RKO (cell line): ENCODE measurements at regions not wholly inside any gene's neighbourhood (a gene's known extent, or its start where the extent isn't known, plus 50 kb on each side); places are given as distances from the start of the nearest gene placed in this dataset.
"Not testable (repeated sequence)": the region's sequence is repeated elsewhere in the genome, so short reads cannot be mapped to it uniquely, and the experiment has no call there.

Experiments used
- DNase-seq: peaks from one replicate; pipeline ENCODE4 v3.0.0-alpha.2; 2016; ENCODE audit warnings: low spot score

DNA sequence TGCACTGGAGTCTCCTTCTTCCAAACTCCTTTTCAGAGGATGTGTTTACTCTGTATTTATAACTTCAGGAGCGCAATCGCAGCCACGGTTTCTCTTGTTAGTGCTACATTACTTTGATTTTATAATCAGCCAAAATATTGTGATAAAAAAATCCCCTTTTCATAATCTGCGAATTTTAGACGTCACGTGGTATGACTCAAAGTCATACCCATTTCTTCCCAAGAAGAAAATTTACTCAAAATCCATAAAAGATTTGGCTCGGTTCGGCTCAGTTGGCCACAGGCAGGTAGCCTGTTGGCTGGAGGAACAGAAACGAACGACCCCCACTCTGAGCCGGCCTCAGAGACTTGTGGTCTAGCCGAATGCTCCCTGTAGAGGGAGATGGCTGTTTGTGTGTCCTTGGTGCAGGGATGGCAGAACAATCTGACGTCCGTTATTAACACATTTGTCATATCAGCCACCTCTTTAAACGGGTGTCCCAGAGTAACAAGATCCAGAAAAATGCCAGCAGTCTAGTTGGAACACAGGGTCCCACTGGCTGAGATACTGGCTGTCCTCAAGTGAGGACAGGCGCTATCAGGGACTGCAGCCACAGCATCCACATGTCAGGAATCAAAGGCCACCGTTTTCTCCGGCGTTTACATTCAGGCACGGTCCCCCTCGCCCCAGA, 247.6 kb downstream of the DLL1 start:
- DNase-seq, result no peak

DNA sequence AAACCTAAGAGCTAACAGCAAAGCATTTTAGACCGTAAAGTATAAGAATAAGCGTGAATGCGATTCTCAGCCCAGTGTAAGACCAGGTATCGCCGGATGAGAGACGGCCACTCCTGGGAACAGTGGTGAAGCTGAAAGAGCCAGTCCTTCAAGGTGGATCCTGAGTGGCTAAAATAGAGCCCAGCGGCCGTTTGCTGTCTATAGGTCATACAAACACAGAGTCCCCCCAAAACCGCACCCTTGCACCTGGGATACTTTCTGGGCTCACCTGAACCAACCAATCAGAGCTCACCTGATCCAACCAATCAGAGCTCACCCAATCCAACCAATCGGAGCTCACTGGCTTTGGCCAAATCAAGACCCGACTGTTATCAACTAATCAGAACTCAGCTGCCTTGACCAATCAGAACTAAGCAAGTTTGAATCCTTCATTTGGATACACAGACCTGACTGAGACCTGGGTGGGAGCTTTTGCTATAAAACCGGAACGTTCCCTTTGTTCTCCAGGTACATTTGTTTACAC, 248.2 kb downstream of the DLL1 start:
- no peak for DNase-seq

GRCh38 chr6:170042123-170042522, 248.8 kb downstream of the DLL1 start:
- no peak for DNase-seq

- DNase-seq, result no peak
Observed at GRCh38 chr6:170041526-170041925, 249.4 kb downstream of the DLL1 start.

DNA sequence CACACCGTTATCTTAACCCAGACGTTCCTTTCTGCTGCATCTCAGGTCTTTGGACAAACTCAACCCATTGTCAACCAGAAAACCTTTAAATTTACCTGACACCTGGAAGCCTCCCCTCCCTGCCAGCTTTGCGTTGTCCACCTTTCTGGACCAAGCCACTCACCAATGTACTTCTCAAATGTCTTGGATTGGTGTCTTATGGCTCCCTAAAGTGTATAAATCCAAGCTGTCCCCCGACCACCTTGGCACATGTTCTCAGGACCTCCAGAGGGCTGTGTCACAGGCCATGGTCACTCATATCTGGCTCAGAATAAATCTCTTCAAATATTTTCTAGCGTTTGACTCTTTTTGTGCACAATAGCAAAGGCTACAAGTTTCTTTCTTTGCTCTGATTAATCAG, 250.0 kb downstream of the DLL1 start:
- DNase-seq, result no peak

- DNase-seq, result no peak
Observed at GRCh38 chr6:170040115-170040500, 250.8 kb downstream of the DLL1 start.

GRCh38 chr6:170039156-170040114, 251.4 kb downstream of the DLL1 start:
- no peak for DNase-seq

DNA sequence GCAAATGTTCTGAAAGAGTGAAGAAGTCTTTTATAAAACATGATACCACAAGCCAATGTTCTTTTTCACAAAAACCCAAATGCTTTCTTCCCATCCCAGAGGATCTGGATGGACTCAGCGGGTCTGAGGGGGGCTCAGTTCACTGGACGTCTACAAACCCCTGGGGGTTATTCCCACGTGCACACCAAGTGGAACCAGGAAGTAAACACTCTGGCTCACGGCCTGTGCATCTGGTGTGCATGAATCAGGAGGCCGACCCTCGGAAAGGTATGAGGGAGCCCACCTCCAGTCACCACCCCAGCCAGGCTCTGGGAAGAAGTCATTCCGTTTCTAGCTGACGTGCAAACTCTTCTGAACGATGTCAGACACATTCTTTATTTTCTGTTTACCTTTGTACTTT, 252.2 kb downstream of the DLL1 start:
- DNase-seq, result no peak

DNA sequence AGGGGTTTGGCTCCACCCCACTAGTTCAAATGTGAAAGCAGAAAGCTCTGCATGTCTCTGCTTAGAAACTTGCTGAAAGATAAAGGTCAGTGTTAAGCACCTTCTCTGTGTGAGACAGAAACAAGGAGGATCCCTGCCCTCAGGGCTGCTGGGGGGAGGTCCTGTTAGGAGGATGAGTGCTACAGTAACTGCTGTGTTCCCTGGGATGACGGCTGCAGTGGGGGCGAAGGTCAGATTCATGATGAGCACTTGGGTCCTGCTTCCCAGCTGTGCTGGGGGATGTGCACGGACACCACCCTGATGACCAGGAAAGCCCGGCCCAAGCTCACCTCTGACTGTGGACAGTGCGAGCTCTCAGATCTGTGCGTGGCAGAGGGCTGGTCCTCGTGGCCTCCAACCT, 252.6 kb downstream of the DLL1 start:
- DNase-seq, result no peak

GRCh38 chr6:170037541-170038250, 253.2 kb downstream of the DLL1 start:
- no peak for DNase-seq

DNA sequence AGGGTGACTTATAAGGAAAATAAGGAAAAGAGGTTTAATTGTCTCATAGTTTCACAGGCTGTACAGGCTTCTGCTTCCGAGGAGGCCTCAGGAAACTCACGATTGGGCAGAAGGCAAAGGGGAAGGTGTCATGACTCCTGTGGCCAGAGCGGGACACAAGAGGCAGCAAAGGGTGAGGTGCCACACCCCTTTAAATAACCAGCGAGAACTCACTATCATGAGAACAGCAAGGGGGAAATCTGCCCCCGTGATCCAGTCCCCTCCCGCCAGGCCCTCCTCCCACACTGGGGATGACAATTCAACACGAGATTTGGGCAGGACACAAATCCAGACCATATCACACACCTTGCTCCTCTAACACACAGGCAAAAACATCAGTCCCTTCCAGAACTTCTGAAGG, 254.0 kb downstream of the DLL1 start:
- DNase-seq, result no peak

GRCh38 chr6:170036367-170036766, 254.5 kb downstream of the DLL1 start:
- not testable (repeated sequence) for DNase-seq

DNA sequence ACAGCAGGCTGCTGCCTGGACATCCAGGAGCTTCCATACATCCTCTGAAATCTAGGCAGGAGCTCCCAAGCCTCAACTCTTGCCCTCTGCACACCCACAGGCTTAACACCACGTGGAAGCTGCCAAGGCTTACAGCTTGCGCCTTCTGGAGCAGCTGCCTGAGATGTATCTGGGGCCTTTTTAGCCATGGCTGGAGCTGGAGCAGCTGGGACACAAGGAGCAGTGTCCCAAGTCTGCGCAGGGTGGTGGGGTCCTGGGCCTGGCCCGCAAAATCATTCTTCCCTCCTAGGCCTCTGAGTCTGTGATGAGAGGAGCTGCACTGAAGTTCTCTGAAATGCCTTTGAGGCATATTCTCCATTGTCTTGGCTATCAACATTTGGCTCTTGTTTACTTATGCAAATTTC, 255.0 kb downstream of the DLL1 start:
- DNase-seq, result no peak

- no peak for DNase-seq
Observed at GRCh38 chr6:170035044-170035443, 255.8 kb downstream of the DLL1 start.

DNA sequence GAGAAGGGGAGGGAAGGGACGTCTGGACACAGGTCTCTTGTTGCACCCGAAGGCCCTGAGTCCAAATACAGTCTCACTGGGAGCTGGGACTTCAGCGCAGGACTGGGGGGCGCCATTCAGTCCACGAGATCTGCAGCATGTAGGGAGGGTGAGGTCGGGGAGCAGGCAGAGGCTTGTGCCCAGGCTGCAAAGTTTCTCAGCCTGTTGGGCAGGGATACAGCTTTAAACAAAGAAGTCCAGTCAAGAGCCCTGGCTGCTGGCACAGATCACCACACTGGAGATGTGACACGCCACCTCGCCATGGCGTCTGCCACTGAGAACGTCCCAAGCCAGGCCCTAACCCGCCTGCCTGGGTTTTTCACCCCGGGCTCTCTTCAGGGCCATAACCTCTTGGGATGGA, 256.6 kb downstream of the DLL1 start:
- no peak for DNase-seq

- DNase-seq, result no peak
Observed at GRCh38 chr6:170033666-170034065, 257.2 kb downstream of the DLL1 start.

- DNase-seq, result no peak
Observed at GRCh38 chr6:170032706-170033309, 258.1 kb downstream of the DLL1 start.

DNA sequence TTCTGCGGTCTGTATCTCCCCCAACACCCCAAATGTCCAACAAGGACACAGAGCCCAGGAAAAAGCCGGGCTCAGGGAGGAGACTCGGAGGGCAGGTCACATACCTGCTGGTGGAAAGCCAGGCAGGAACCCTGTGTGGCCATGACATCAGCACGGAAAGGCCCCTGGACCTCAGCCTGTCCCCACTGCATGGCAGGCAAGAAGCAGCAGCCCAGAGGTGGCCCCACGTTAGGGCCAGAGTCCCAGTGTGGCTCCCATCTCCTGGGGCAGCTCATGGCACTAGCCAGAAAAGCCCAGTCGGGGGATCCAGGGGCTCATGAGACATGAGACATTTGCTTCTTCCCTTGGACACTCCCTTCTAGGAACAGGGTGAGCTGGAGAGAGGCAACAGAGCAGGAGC, 258.7 kb downstream of the DLL1 start:
- DNase-seq, result no peak

- no peak for DNase-seq
Observed at GRCh38 chr6:170031684-170032121, 259.2 kb downstream of the DLL1 start.

DNA sequence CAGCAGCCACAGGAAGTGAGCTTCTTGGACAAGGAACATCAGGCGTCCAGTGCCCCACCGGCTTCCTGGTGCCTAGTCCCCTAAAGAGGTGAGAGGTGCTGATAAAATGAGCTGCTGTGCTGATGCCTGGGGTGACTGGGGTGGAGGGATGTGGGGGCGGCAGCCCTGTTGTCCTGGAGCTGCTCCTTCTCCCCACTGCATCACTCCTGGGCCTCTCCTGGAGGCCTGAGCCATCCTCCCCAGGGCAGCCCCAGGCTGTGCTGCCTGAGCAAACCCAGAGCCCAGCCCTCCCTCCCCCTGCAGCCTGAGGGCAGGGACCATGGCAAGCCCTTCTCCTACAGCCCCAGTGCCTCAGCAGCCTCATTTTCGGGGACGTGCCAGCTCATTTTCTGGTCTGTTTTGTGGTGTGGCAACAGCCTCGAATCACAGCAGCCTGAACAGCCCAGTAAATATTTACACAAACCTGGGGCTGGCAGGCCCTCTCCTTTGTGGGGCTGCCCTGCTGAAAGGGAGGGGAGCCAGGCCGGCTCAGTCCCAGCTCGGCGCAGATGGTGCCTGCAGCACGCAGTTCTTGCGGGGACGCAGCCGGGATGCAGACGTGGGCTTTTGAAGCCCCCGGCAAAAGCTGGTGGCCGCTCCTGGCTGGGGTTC, 259.9 kb downstream of the DLL1 start:
- no peak for DNase-seq

DNA sequence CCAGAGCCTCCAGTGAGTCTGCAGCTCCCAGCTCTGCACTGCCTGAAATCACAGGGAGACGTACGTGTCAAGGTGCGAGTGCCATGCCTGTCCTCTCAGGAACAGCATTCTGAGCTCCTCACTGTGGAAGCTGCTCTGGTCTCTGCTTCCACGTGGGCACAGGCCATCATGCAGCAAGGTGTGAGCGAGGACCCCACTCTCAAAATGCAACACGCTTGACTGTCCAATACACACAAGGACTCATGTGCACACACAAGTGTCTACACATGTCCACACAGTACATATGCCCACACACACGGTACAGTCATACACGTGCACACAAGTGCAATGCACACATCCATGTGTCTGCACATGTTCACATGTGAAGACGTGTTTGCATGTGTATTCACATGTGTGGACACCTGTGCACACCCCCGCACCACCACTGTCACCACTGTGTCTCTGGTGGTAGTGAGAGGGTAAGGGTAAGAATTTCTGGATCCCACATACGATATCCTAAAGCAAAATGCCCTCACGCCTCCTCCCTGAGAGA, 260.5 kb downstream of the DLL1 start:
- no peak for DNase-seq
